ENCODE measurements at regions not wholly inside any gene's neighbourhood (a gene's known extent, or its start where the extent isn't known, plus 50 kb on each side); places are given as distances from the start of the nearest gene placed in this dataset.

- no peaks in the 10 kb centered on the region for H3K36me3 ChIP-seq (ENCODE audit: control insufficient read depth in 4 of 4, insufficient read depth in 3 of 4, low read depth in 1 of 4, low read length in 3 of 4)
- no peak overlapping the region for H3K9ac ChIP-seq (ENCODE audit: low read depth in 1 of 2, low read length in 2 of 2)
- TF ChIP-seq TAF1 (conservative IDR thresholded peaks at IDR 0.05) = no peak
- no peak for TF ChIP-seq CTCF (IDR thresholded peaks at IDR 0.05; ENCODE audit: low read depth, low read length, missing input control)
- TF ChIP-seq ZBTB33 (IDR thresholded peaks at IDR 0.05) = no peak
- no peak for TF ChIP-seq SP1 (IDR thresholded peaks at IDR 0.05)
- no peak for TF ChIP-seq MAX (IDR thresholded peaks at IDR 0.05)
- no peak for TF ChIP-seq RXRA (IDR thresholded peaks at IDR 0.05)
- TF ChIP-seq HNF4G (IDR thresholded peaks at IDR 0.05) = no peak
- no peak for TF ChIP-seq YY1 (IDR thresholded peaks at IDR 0.05)
- no peak for TF ChIP-seq FOXA2 (IDR thresholded peaks at IDR 0.05)
- no peak for TF ChIP-seq RAD21 (IDR thresholded peaks at IDR 0.05)
- TF ChIP-seq NR2F2 (IDR thresholded peaks at IDR 0.05) = no peak
- TF ChIP-seq FOXA1 (IDR thresholded peaks at IDR 0.05) = no peak
- TF ChIP-seq GABPA (IDR thresholded peaks at IDR 0.05 in 1 of 2, conservative IDR thresholded peaks at IDR 0.05 in 1 of 2) = no peak
- TF ChIP-seq JUND (IDR thresholded peaks at IDR 0.05) = no peak
- no peak overlapping the region for H3K4me3 ChIP-seq (ENCODE audit: low read depth in 1 of 3, low read length in 3 of 3)
- DNase-seq (ENCODE audit: low spot score) = no peak
- H3K27me3 ChIP-seq (ENCODE audit: control insufficient read depth in 4 of 4, insufficient read depth in 4 of 4, low read length in 3 of 4) = no peaks in the 10 kb centered on the region
- 52% methylated on average over 6 of the region's 6 CpGs for WGBS
- H3K27ac ChIP-seq (ENCODE audit: low read depth in 1 of 2, low read length in 2 of 2) = no peak overlapping the region
- H3K4me1 ChIP-seq (ENCODE audit: control insufficient read depth in 4 of 4, insufficient read depth in 4 of 4, low read length in 3 of 4) = no peaks in the 10 kb centered on the region
- H3K9me3 ChIP-seq (ENCODE audit: control insufficient read depth in 4 of 4, low read length in 3 of 4) = no peaks in the 10 kb centered on the region
These were observed 346.2 kb upstream of the ASIC2 start for GRCh38 chr17:33639103-33639880.

- no peak overlapping the region for H3K9ac ChIP-seq (ENCODE audit: low read depth in 1 of 2, low read length in 2 of 2)
- no peak overlapping the region for H3K4me3 ChIP-seq (ENCODE audit: low read depth in 1 of 3, low read length in 3 of 3)
- no peaks in the 10 kb centered on the region for H3K9me3 ChIP-seq (ENCODE audit: control insufficient read depth in 4 of 4, low read length in 3 of 4)
- no peak for TF ChIP-seq RXRA (IDR thresholded peaks at IDR 0.05)
- no peak for TF ChIP-seq YY1 (IDR thresholded peaks at IDR 0.05)
- TF ChIP-seq TAF1 (conservative IDR thresholded peaks at IDR 0.05) = no peak
- no peak for TF ChIP-seq MAX (IDR thresholded peaks at IDR 0.05)
- no peak for TF ChIP-seq RAD21 (IDR thresholded peaks at IDR 0.05)
- TF ChIP-seq ATF3 (IDR thresholded peaks at IDR 0.05) = no peak
- TF ChIP-seq HNF4A (conservative IDR thresholded peaks at IDR 0.05) = no peak
- TF ChIP-seq JUND (IDR thresholded peaks at IDR 0.05) = no peak
- TF ChIP-seq ZBTB33 (IDR thresholded peaks at IDR 0.05) = no peak
- no peak for TF ChIP-seq NR2F2 (IDR thresholded peaks at IDR 0.05)
- no peak for DNase-seq (ENCODE audit: low spot score)
- no peaks in the 10 kb centered on the region for H3K4me1 ChIP-seq (ENCODE audit: control insufficient read depth in 4 of 4, insufficient read depth in 4 of 4, low read length in 3 of 4)
- H3K27ac ChIP-seq (ENCODE audit: low read depth in 1 of 2, low read length in 2 of 2) = no peak overlapping the region
- 67% methylated on average over 8 of the region's 8 CpGs for WGBS
- no peaks in the 10 kb centered on the region for H3K36me3 ChIP-seq (ENCODE audit: control insufficient read depth in 4 of 4, insufficient read depth in 3 of 4, low read depth in 1 of 4, low read length in 3 of 4)
- peaks cover 0 to under 1% (median 0%) of the 10 kb centered on the region in 4 donors for H3K27me3 ChIP-seq (ENCODE audit: control insufficient read depth in 4 of 4, insufficient read depth in 4 of 4, low read length in 3 of 4)
These were observed 347.5 kb upstream of the ASIC2 start for GRCh38 chr17:33640629-33641028.

Measured in liver (tissue), 8 donors.